GM18508 (cell line): ENCODE measurements at regions not wholly inside any gene's neighbourhood (a gene's known extent, or its start where the extent isn't known, plus 50 kb on each side); places are given as distances from the start of the nearest gene placed in this dataset.

Experiments
- ATAC-seq: cut with Tn5 transposase; IDR thresholded peaks from one replicate; pipeline ENCODE4 v1.9.1; 2021; ENCODE audit warnings: moderate number of reproducible peaks; ENCODE audit not compliant: insufficient read depth, unreplicated experiment

DNA sequence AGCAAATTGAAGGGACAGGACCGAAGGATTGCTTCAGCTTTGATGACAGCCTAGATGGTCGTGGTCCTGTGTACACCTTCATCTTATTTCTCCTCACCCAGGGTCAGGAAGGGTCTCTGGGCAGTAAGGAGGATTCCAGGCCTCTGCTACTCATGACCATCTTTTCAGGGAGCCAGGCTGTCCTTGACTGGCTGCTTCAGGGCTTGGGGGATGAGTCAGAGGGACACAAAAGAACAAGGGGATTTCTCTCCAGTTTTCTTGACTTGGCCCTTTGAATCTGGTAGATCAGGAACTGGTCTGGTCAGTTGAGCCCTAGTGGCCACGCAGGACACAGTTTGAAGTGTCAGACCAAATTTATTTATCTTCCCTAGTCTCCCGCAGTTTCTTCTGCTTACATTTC lies 402.1 kb upstream of the CHD6 start:
- ATAC-seq = no peak

DNA sequence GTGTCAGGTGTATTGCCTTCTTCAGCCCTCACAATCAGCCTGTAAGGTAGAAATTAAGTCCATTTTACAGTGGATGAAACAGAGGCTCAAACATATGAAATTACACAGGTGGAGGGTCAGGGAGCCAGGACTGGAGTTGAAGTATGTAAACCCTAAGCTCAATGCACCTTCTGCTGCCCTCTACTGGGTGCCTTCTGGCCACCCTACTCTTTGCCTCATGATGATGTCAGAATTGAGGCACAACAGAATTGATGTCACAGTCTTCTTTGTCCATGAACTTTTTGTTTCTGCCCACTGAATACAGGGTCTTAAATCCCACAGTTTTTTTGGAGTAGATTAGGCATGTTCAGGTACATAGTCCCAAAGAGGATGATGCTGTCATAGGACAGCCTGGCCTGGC lies 400.8 kb upstream of the CHD6 start:
- no peak for ATAC-seq

DNA sequence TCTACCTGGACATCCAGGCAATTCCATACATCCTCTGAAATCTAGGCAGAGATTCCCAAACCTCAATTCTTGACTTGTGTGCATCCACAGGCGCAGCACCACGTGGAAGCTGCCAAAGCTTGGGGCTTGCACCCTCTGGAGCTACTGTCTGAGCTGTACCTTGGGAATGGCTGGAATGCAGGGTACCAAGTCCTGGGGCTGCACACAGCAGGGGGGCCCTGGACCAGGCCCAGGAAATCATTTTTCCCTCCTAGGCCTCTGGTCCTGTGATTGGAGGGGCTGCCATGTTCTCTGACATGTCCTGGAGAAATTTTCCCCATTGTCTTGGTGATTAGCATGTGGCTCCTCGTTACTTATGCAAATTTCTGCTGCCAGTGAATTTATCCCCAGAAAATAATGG lies 391.9 kb upstream of the CHD6 start:
- ATAC-seq = no peak

DNA sequence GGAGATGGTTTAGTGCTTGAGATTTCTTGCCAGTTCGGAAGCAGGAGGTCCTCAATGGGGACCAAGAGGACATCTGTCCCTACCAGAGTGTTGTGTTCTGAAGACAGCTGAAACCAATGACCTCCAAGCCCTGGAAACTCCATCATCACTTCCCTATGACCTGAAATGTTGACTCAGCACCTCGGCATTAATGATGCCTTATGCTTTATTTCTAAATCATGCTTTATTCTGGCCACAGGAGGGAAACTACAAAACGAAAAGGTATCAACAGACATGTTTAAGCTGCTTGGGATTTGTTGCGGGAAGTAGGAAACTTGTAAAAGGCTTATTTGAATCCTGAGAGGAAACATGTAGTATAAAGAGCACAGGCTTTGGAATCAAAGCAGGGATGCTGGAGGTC lies 389.1 kb upstream of the CHD6 start:
- ATAC-seq = no peak

DNA sequence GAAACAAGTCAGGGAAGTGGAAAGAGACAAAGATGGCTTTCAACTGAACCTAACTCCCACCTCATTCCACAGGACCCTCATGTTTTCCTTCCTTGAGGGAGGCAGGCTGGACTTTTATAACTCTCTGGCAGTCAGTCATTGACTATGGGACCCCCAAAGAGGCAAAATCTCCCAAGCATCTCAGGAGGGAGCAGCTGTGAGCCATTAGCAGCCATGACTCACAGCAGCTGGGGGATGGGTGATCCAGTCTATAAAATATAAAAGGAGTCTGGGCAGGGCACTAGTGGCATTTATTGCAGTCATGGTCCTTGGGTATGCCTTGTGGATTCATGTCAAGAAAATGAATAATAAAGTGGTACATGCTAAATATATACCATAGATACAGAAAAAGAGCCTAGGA lies 387.0 kb upstream of the CHD6 start:
- no peak for ATAC-seq

DNA sequence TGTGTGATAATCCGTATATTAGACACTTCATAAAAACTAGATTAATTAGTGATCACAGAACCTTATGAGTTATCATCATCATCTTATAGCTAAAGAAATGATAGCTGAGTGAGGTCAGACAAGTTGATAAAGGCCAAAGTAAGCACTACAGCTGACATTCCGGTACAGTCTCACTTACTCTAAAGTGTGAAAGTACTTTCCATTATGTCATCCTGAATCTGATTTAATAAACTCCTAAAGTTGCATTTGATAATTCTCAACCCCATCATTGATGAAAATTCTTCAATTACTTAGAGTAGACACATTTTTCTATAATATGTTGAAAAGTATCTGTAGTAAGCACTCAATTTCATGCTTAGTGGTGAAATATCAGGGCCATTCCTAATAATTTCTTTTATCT lies 385.2 kb upstream of the CHD6 start:
- no peak for ATAC-seq

DNA sequence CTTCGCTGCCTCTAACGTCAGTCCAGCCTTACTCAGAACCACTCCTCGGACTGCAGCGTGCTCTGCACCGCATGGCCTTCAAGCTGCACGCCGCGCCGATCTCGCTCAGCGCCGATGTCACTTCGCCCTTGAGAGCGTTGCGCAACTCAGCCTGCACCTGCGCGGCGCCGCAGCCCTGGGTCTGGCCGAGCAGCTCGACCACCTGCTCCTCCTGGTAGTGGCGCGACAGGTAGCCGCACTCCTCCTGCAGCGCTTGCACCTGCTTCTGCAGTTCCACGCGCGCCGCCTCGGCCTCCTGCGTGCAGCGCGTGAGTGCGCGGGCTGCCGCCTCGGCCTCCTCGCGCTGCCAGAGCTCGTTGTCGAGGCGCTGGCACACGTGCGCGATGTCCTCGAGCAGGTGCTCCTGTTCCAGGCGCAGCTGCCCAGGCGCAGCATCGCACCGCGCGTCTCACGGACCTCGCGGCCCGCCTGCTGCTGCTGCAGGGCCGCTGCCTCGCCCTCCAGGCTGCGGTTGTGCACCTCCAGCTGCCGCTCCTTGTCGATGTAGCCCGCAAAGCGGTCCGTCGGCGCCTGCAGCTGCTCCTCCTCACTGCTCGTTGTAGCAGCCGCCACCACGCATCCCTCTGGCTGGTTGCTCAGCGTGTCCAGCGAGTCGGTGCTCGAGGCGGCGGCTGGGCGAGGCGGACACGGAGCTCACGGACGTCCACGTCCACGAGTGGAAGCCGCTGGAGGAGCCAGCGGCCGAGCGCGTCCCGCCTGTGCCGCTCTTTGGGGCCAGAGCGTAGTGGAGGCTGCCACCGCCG lies 380.6 kb upstream of the CHD6 start:
- ATAC-seq = no peak

DNA sequence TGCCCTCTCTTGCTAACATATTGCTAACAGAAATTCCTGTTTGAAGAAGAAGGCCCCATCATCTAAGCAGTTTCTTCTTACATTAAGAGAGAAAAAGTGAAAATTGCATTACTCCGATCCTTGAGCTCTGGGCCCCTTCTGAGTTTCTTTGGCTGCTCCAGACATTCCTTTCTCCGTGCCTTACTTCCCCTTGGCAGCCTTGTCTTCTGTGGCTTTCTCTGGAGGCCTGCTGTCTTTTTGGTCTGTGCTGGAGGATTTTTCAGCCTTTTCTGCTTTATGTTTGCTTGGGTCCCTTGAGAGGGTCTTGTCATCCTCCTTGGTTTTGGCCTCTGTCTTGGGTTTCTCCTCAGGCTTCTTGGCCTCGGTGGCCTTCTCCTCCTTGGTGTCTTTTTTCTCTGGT lies 378.8 kb upstream of the CHD6 start:
- ATAC-seq = no peak

DNA sequence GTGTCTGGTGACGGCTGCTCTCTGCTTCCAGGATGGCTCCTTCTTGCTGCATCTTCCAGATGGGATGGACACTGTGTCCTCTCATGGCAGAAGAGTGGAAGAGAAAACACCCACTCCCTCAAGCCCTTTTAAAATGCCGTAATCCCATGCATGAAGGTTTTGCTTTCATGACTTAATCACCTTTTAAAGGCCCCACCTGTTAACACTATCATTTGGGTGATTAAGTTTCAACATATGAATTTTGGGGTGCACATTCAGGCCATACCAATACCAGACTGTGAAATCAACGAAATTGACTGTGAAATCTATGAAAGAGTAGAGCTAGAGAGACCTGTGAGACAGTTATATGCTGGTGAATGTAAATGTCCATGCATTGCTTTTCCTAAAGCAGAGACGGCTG lies 374.3 kb upstream of the CHD6 start:
- ATAC-seq = no peak

DNA sequence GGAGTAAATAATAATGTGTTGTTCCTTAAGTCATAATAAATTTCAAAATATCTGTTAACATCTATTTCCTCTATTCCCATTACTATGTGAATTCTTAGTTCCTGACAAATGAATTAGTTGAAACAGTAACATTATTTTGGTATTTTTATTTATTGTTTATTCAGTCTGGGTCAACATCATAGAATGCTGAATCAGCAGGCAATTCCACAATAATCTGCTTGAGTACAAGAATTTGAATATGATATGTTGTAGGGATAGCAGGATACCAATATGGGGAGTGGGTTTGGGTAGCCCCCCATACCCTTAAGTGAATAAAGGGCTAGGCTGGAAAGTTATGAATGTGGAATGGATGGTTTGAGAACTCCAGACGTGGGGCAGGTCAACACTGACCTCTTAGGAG lies 373.2 kb upstream of the CHD6 start:
- no peak for ATAC-seq

DNA sequence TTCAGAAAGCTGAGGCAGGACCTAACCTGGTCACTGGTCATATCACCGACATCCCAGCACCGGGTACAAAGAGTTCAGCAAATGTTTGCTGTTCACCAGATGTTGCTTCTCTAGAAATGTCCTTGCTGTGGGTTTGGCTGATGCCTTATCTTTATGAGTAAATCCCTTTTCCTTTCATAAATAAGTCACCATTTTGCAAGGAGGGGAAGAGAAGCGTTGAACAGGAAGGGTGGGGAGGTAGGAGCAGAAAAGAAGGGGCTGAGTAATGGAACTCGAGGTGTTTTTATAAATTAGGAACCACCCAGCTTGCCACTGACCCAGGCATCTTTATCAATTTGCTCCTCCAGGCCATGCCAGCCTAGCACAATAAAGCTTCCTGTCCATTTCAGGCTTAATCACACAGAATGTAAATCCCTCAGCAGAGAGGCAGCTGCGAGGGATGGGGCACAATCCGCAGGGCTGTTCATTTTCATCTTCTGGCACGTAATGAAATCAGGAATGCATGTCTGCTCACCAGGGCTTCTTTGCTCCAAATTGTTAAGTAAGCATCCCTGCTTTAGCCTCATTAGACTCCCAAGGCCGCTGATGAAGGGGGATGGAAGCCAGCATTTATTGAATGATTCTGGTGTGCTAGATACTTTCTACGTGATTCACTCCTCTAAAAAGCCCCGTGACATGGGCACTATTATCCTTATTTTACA lies 371.9 kb upstream of the CHD6 start:
- no peak for ATAC-seq

DNA sequence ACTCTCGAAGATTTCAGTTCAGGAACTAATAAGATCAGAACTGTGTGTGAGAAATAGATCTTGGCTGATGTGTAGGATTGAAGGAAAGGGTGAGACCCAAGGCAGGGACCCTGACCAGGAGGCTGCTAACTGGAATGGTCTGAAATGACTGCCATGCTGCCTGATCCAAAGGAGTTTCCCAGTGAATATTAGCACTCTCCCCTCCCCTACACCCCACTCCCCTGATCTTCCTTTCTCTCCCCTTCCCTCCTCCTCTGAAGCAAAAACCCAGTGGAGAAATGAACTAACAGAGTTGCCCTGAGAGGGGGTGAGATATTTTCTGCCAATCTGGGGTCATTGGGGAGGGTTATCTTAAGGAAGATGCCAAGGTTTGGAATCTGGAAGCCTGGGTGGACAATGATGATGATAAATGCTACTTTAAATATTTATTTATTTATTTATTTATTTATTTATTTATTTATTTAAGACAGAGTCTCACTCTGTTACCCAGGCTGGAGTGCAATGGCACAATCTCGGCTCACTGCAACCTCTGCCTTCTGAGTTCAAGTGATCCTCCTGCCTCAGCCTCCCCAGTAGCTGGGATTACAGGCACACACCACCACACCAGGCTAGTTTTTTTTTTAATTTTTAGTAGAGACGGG lies 371.0 kb upstream of the CHD6 start:
- ATAC-seq = no peak

DNA sequence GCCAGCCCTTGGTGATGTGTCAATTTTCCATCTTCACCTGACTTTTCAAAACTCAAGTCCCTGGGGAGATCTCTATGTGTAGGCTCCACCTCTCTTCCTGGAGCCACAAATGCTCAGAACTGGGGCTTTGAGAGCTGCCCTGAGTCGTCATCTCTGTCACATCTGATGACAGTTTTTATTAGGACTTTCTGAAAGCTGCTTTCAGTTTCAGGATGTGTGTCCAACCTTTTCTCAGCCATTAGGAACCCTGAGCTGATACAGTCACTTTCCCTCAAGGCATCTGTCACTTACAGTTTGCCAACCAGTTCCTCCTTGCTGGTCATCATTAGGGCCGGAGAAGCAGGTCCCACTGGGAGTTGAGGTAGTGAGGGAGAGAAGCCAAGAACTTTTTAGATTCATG lies 365.9 kb upstream of the CHD6 start:
- no peak for ATAC-seq

DNA sequence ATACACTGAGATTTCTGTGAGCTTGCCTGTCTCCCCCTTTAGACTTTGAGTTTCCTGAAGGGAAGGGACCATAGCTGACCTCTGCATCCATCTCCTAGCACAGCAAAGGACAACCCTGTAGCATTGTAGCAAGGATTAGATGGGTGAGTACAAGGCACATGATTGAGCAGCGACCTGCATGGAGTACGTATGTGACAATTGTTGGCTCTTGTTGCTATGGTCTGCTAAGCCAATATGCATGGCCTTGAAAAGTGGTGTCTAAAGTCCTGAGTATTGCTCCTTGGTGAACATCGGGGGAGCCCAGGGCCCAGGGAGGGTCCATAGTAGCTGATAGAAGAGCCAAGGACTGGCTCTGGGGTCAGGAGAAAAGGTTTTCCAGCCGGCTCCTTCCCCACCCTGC lies 365.0 kb upstream of the CHD6 start:
- no peak for ATAC-seq

DNA sequence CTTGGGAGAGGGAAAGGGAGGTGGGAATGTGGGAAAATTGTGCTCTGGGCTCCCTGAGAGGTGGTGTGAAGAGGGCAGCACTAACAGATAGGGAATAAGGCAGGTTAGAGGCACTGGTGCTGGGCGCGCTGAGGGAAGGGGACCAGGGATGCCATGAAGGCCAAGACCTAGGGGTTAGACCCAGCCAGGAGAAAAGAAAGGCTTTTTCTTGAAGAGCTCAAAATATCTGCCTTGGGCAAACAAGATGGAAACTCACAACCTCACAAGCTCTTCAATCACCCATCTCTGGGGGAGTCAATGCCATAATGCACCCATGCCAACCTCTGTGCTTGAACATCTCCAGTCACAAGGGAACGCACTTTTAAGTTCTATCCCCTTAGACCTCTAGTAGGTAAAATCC lies 363.6 kb upstream of the CHD6 start:
- ATAC-seq = no peak

DNA sequence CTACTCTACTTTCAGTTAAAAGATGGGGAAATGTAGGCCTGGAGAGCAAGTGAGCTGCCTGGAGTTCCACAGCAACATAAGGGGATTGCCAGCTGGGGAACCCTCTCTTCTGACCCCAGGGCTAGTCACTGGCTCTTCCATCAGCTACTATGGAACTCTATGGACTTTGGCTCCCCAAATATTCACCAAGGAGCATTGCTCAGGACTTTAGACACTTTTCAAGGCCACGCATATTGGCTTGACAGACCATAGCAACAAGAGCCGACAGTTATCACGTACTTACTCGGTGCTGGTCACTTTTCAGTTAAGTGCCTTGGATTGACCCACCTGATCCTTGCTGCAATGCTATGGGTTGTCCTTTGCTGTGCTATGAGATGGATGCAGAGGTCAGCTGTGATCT lies 360.7 kb upstream of the CHD6 start:
- no peak for ATAC-seq

DNA sequence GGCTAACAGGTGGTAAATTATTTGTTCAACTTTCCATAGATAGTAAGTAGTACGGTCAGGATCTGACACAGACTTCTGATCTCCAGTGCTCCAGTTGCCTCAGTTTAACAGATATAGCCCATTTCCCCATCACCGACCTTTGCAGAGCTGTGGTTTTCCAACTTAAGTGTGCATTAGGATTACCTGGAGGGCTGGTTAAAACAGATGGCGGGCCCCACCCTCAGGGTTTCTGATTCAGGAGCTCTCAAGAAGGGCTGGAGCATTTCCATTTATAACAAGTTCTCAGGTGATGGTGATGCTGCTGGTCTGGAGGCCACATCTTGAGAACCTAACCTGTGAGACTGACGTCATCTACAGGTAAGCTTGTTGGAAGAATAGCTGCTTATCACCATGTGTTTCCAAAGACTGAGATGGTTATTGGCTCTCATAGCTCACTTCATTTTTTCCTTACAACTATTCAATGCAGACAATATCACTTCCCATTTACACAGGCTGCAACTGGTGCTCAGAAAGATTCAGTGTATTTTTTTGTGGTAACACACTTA lies 360.1 kb upstream of the CHD6 start:
- ATAC-seq = no peak

DNA sequence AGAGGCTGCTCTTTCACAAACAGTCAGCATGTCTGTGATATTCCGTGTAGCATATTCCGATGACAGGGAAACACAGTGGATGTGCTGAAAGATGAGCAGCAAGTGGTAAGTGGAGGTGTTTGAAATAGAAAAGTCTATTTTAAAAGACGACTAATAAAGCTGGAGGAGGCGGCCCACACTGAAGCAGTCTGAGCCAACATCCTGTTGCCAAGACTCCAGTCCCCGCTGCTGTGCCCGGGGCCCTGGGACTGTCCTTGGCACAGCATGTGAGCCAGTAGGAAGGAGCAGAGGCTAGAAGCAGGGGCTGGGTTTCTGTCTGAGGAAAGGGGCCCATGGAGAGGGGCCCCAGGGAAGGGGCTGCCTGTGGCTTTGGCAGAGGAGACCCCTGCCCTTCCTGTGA lies 351.5 kb upstream of the CHD6 start:
- no peak for ATAC-seq

DNA sequence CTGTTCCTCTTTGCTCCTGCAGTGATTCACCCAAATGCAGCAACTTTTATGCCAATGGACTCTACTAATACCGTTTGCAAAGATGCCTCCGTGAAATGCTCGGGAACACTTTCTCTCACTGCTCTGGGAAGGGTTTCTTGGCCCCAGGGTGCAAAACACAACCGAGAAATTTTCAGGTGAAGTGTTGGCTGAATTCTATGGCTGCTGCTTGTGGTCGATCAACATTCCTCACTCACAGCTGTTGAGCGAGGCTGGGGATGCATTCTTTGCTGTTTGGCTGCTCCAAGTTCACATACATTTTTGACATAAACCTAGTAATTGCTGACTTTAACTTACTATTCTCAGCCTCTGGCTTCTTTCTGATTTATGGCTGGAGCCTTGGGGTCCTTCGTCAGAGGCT lies 342.0 kb upstream of the CHD6 start:
- ATAC-seq = no peak

DNA sequence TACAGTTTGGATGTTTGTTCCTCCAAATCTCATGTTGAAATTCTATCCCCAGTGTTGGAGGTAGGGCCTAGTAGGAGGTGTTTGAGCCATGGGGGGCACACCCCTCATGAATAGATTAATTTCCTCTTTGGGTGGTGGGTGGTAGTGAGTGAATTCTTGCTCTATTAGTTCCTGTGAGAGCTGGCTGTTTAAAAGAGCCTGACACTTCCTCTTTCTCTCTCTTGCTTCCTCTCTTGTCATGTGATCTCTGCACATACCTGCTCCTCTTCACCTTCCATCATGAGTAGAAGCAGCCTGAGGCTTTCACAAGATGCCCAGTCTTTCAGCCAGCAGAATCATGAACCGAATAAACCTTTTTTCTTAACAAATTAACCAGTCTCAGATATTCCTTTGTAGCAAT lies 340.2 kb upstream of the CHD6 start:
- ATAC-seq = no peak

DNA sequence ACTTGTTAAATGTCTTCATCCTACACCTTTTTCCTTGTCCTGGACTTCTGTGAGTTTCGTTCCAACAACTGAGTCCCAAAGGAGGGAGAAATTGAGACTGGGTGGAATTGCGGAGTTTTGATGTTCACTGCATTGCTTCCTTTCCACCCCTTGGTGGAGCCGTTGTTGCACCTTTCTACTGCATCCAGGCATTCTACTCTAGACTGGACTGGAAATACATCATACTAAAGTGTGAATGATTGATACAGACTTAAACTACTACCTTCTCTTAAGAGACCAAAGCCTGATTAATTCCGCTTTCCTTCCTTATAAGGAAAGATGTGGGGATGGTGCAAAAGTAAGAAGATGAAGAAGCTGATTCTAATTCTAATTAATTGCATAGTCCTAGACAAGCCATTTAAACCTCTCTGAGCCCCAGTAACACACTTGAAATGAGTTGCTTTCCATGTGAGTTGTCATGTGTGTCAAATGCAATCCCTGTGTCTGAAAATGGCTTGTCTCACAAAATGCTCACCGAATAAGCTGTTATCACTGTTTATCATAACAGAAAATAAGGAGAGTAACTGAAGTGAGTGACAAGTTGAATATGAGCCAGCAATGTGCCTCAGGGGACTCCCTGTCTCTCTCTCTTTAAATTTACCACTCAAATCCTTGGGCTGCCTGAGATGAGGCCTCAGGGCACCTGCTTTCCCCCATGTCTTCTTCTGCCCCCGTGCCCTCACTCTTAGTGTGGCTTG lies 338.3 kb upstream of the CHD6 start:
- ATAC-seq = no peak
